CD14-positive monocyte (primary cell): ENCODE measurements at regions not wholly inside any gene's neighbourhood (a gene's known extent, or its start where the extent isn't known, plus 50 kb on each side); places are given as distances from the start of the nearest gene placed in this dataset.

ENCODE experiments used
- DNase-seq, 3 donors: peaks; one replicate each; pipeline ENCODE4 v3.0.0-alpha.2; 2011 to 2022
- H2AFZ ChIP-seq: 2 replicates; pipeline ENCODE4 v1.6.0; 2012; ENCODE audit warnings: mild to moderate bottlenecking, low read depth, low read length, inconsistent platforms; ENCODE audit not compliant: insufficient read depth, poor library complexity, severe bottlenecking
- H3K27ac ChIP-seq, 2 donors: 1 replicate in 1 of 2; 2 replicates in 1 of 2; pipeline ENCODE4 v1.5.1; 2012 to 2013; ENCODE audit warnings: low read length in 2 of 2, control low read depth in 1 of 2, inconsistent platforms in 1 of 2, low read depth in 1 of 2, mild to moderate bottlenecking in 1 of 2
- H3K27me3 ChIP-seq, 2 donors: one replicate each; pipeline versions ENCODE4 v1.6.0 to v1.6.1; 2011 to 2013; ENCODE audit warnings: low read length in 2 of 2; ENCODE audit not compliant: control insufficient read depth in 2 of 2, insufficient read depth in 2 of 2
- H3K36me3 ChIP-seq, 2 donors: replicated peaks in 1 of 2; 1 replicate in 1 of 2; 2 replicates in 1 of 2; pipeline versions ENCODE4 v1.5.1 to v1.6.1; 2012 to 2013; ENCODE audit warnings: low read length in 2 of 2, control low read depth in 1 of 2, inconsistent platforms in 1 of 2, mild to moderate bottlenecking in 1 of 2; ENCODE audit not compliant: insufficient read depth in 2 of 2, control insufficient read depth in 1 of 2
- H3K4me1 ChIP-seq, 2 donors: 1 replicate in 1 of 2; 2 replicates in 1 of 2; pipeline versions ENCODE4 v1.5.1 to v1.6.1; 2012 to 2013; ENCODE audit warnings: low read length in 2 of 2, control low read depth in 1 of 2, inconsistent platforms in 1 of 2, mild to moderate bottlenecking in 1 of 2, moderate library complexity in 1 of 2; ENCODE audit not compliant: insufficient read depth in 2 of 2, control insufficient read depth in 1 of 2
- H3K4me2 ChIP-seq: replicated peaks from 2 replicates; pipeline ENCODE3; 2012; ENCODE audit warnings: low read length, moderate library complexity, mild to moderate bottlenecking; ENCODE audit not compliant: poor library complexity, severe bottlenecking; ENCODE audit errors: extremely low read depth
- H3K4me3 ChIP-seq, 3 experiments: fragments of 200-600 bp in 1 of 3; sonication (generic) in 1 of 3; replicated peaks in 1 of 3; 1 replicate in 2 of 3; 2 replicates in 1 of 3; pipeline ENCODE4 v1.5.1; 2011 to 2013; ENCODE audit warnings: low read length in 3 of 3, mild to moderate bottlenecking in 3 of 3, control low read depth in 2 of 3, low read depth in 2 of 3, inconsistent platforms in 1 of 3, moderate library complexity in 1 of 3
- H3K79me2 ChIP-seq: 2 replicates; pipeline ENCODE4 v1.6.0; 2012; ENCODE audit warnings: mild to moderate bottlenecking, control low read depth, inconsistent platforms, low read length, moderate library complexity; ENCODE audit not compliant: insufficient read depth
- H3K9ac ChIP-seq: 2 replicates; pipeline ENCODE4 v1.6.0; 2017; ENCODE audit warnings: low read length, mild to moderate bottlenecking; ENCODE audit not compliant: insufficient read depth, poor library complexity, severe bottlenecking
- H3K9me3 ChIP-seq, 2 donors: replicated peaks in 1 of 2; 1 replicate in 1 of 2; 2 replicates in 1 of 2; pipeline versions ENCODE4 v1.5.1 to v1.6.1; 2012 to 2013; ENCODE audit warnings: low read length in 2 of 2, control low read depth in 1 of 2; ENCODE audit not compliant: control insufficient read depth in 1 of 2, insufficient read depth in 1 of 2
- H4K20me1 ChIP-seq: 2 replicates; pipeline ENCODE4 v1.6.0; 2012; ENCODE audit warnings: mild to moderate bottlenecking, low read length, control low read depth, moderate library complexity; ENCODE audit not compliant: insufficient read depth
- H3K27ac Mint-ChIP-seq, 7 donors: one replicate each; pipeline ENCODE4 v1.8.0; 2020; ENCODE audit warnings: mild to moderate bottlenecking in 7 of 7, mixed read lengths in 7 of 7, moderate library complexity in 6 of 7, inconsistent platforms in 2 of 7
- H3K27me3 Mint-ChIP-seq, 3 donors: one replicate each; pipeline ENCODE4 v1.8.0; 2021 to 2022; ENCODE audit warnings: low read depth in 3 of 3, mild to moderate bottlenecking in 3 of 3, mixed read lengths in 3 of 3, moderate library complexity in 3 of 3, inconsistent platforms in 1 of 3
- H3K36me3 Mint-ChIP-seq, 2 donors: one replicate each; pipeline ENCODE4 v1.8.0; 2020; ENCODE audit warnings: mixed read lengths in 2 of 2, inconsistent platforms in 1 of 2, mild to moderate bottlenecking in 1 of 2
- H3K4me1 Mint-ChIP-seq: one replicate; pipeline ENCODE4 v1.8.0; 2020; ENCODE audit warnings: mild to moderate bottlenecking, mixed read lengths
- H3K4me3 Mint-ChIP-seq, 2 donors: one replicate each; pipeline ENCODE4 v1.8.0; 2020; ENCODE audit warnings: mild to moderate bottlenecking in 2 of 2, mixed read lengths in 2 of 2, moderate library complexity in 1 of 2
- H3K9me3 Mint-ChIP-seq, 7 donors: one replicate each; pipeline ENCODE4 v1.8.0; 2020 to 2022; ENCODE audit warnings: mixed read lengths in 7 of 7, mild to moderate bottlenecking in 6 of 7, moderate library complexity in 6 of 7, inconsistent platforms in 2 of 7
- WGBS: methylation state at CpG from one replicate; pipeline ENCODE4 v1.1.5; 2013; ENCODE audit warnings: missing lambda C conversion rate; ENCODE audit not compliant: insufficient coverage; 5-methylcytosine and 5-hydroxymethylcytosine counted together
- intact Hi-C, 2 donors: fragments of 100-400 bp; cut with micrococcal nuclease; formaldehyde crosslinking; loops; one replicate each; pipeline versions ENCODE4 v1.15.0 to v1.15.1; 2023
- TF ChIP-seq, protein P1 (sequence below): fragments of 200-600 bp; IDR thresholded peaks from one replicate; pipeline ENCODE4 v1.8.0; 2022; ENCODE audit warnings: antibody characterized with exemption, mild to moderate bottlenecking

- H3K4me1 ChIP-seq = no peaks in the 10 kb centered on the region
- H3K27ac Mint-ChIP-seq = no peak overlapping the region
Observed at GRCh38 chr10:10959666-10960065, 58.0 kb upstream of the CELF2 start.

DNA sequence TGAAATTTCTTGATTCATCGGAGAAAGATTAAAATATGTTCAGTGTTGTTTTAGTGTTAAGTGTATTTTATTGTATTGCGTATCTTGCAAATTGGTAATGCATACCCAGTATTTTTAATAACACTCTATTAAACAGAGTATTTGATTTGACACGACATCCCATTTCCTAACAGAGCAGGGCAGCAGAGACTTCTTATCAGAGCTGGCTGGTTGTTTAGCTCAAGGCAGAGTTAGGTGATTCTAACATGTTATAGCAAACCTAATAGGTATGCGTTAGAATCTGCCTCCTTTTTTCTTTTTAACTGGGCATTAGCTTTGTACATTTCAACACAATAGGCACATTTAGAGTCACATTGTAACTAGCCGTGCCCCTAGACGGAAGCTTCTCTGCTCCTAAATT, 57.1 kb upstream of the CELF2 start:
- H2AFZ ChIP-seq = no peak overlapping the region
- Mint-ChIP-seq H3K4me1 (no peaks in the 10 kb centered on the region), H3K27ac (no peak overlapping the region), H3K27me3 (peaks cover 0 to 4% (median 2%) of the 10 kb centered on the region in 3 donors), H3K9me3 (peaks cover 0 to 3% (median 2%) of the 10 kb centered on the region in 7 donors), H3K4me3 (no peak overlapping the region), H3K36me3 (no peaks in the 10 kb centered on the region)
- 100% methylated on average over 1 of the region's 6 CpGs for WGBS
- no peak overlapping the region for H3K4me3 ChIP-seq
- no peaks in the 10 kb centered on the region for H3K27me3 ChIP-seq
- H3K4me1 ChIP-seq = no peaks in the 10 kb centered on the region
- H3K9ac ChIP-seq = no peak overlapping the region
- no peak for DNase-seq
- H3K27ac ChIP-seq = no peak overlapping the region
- intact Hi-C loops = no loop called here
- no peaks in the 10 kb centered on the region for H3K9me3 ChIP-seq
- no peaks in the 10 kb centered on the region for H3K79me2 ChIP-seq
- TF ChIP-seq, protein P1, sequence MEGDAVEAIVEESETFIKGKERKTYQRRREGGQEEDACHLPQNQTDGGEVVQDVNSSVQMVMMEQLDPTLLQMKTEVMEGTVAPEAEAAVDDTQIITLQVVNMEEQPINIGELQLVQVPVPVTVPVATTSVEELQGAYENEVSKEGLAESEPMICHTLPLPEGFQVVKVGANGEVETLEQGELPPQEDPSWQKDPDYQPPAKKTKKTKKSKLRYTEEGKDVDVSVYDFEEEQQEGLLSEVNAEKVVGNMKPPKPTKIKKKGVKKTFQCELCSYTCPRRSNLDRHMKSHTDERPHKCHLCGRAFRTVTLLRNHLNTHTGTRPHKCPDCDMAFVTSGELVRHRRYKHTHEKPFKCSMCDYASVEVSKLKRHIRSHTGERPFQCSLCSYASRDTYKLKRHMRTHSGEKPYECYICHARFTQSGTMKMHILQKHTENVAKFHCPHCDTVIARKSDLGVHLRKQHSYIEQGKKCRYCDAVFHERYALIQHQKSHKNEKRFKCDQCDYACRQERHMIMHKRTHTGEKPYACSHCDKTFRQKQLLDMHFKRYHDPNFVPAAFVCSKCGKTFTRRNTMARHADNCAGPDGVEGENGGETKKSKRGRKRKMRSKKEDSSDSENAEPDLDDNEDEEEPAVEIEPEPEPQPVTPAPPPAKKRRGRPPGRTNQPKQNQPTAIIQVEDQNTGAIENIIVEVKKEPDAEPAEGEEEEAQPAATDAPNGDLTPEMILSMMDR = no peak
- H3K4me2 ChIP-seq = no peak overlapping the region
- H3K36me3 ChIP-seq = no peaks in the 10 kb centered on the region
- no peaks in the 10 kb centered on the region for H4K20me1 ChIP-seq

More at GRCh38 chr10:10959666-10960065, 58.0 kb upstream of the CELF2 start:
- TF ChIP-seq, protein P1 = no peak
- H3K27me3 ChIP-seq = no peaks in the 10 kb centered on the region
- no peaks in the 10 kb centered on the region for H3K36me3 ChIP-seq
- H3K9me3 Mint-ChIP-seq = peaks cover 0 to 3% (median 2%) of the 10 kb centered on the region in 7 donors
- H3K36me3 Mint-ChIP-seq = no peaks in the 10 kb centered on the region
- H3K4me3 ChIP-seq = no peak overlapping the region
- H2AFZ ChIP-seq = no peak overlapping the region
- WGBS = 100% methylated on average over 1 of the region's 3 CpGs
- H4K20me1 ChIP-seq = no peaks in the 10 kb centered on the region
- no peaks in the 10 kb centered on the region for H3K9me3 ChIP-seq
- H3K27me3 Mint-ChIP-seq = peaks cover 0 to 4% (median 4%) of the 10 kb centered on the region in 3 donors
- no peak overlapping the region for H3K9ac ChIP-seq
- intact Hi-C loops = no loop called here
- H3K27ac ChIP-seq = no peak overlapping the region
- DNase-seq = no peak
- H3K4me2 ChIP-seq = no peak overlapping the region
- no peaks in the 10 kb centered on the region for H3K79me2 ChIP-seq
- no peaks in the 10 kb centered on the region for H3K4me1 Mint-ChIP-seq
- no peak overlapping the region for H3K4me3 Mint-ChIP-seq
